GM21390 (cell line): ENCODE measurements at regions not wholly inside any gene's neighbourhood (a gene's known extent, or its start where the extent isn't known, plus 50 kb on each side); places are given as distances from the start of the nearest gene placed in this dataset.

Source experiments
- ATAC-seq: cut with Tn5 transposase; IDR thresholded peaks from one replicate; pipeline ENCODE4 v1.9.1; 2021; ENCODE audit not compliant: unreplicated experiment

DNA sequence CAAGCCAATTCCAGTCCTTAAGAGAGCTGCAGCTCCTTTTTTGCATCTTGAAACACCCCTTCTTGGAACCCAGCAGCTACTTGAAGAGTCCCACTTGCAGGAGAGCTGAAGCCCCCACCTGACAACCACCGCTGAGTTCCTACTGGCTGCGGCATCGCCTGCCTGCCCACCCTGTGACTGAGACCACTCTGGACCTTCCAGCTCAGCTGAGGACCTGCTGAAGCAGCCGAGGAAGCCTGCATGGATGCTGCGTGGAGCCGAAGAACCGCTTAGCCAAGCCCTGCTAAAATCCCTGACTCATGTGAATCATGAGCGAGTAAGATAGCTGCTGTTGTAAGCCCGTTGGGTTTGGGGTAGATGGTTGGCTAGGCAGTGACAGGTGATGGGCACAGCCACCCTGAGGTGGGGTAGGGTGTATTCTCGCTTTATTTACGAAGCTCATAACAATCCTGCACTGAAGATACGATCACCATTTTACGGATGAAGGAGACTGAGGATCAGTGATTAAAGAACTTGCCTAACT, 78.4 kb downstream of the INHBB start:
- ATAC-seq, result no peak

DNA sequence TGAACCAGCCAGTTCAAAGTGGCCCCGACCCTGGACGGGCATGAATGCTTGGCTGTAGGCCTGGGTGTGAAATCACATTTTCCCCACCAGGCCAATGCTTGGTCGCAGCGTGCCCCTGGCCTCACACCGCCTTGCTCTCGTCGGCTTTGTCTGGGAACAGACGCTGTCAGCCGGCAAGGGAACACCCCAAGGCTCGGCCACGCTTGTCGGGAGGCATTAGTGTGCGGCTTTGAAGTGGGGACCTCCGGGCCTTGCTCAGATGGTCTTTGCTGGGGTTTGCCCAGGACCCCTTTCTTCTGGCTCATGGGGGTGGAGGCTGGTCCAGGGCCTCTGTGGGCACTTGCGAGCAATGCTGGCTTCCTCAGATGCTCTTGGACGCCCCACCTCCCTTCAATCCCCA, 79.1 kb downstream of the INHBB start:
- no peak for ATAC-seq

DNA sequence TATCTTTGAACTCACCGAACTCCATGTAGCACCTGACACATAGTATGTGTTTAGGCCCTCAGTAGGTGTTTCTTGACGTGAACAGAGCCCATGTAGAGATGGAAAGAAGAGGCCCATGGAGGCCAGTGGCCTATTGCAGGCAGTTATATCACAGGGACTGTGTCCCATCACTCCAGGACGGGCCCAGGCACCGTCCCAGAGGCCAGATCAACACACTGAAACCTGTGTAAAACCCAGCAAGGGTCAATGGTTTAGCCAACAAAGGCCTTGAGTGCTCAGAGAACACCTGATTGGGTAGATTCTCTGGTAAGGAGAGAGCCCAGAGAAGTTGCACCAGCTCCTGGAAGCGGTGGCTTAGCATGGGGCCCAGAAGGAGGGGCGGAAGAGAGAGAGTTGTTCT, 82.8 kb downstream of the INHBB start:
- ATAC-seq, result no peak

DNA sequence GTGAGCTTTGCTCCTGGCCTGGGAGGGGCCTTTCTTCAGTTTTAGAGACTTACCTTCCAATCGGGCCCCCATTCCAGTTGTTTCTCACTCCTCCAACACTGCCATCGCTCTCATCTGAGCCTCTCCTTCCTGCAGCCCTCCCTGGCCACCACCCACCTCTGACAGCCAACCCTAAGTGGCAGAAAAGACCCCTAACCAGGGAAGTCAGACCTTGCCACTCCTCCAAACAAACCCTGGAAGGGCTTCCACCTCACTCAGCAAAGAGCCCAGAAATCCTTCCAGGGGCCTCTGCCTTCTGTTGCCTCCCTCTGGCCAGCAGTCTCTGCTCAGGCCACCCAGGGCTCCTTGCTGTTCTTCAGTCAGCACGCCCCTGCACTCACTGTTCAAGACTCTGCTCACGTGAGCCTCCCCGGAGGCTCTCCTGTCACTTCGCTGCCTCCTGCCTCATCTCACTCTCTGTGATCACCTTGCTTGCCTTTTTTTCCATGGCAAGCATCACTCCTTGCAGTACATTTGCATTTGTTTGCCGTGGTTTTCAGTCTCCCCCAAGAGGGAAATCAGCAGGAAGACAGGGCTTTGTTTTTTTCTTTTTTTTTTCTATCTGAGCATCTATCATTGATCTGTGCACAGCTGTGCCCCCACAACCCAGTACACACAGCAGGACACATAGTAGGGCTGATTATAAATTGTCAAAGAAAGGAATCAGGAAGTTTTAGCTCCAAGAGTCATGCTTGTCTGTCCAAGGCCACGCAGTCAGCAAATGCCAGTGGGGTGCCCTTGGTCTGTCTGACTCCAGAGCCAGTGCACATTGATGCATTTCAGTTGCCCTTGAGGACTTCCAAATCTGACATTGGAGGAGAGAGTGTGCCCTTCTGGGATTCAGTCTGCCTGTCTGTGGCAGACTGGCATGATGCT, 83.9 kb downstream of the INHBB start:
- ATAC-seq, result no peak

DNA sequence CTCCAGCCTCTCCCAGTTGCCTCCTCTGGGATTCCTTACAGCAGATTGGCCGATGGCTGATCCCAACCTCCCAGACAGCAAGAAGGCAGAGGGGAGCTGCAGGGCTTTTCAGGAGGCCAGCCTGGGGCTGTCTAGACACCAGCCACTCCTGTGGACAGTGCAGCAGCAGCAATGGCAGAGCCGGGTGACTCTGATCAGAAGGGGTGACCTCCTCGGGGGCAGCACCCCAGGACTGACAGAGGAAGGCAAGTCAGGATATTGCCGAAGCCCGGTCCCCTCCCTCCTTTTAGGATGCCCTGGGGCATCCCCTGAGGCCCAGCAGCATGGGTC, 84.5 kb downstream of the INHBB start:
- no peak for ATAC-seq

DNA sequence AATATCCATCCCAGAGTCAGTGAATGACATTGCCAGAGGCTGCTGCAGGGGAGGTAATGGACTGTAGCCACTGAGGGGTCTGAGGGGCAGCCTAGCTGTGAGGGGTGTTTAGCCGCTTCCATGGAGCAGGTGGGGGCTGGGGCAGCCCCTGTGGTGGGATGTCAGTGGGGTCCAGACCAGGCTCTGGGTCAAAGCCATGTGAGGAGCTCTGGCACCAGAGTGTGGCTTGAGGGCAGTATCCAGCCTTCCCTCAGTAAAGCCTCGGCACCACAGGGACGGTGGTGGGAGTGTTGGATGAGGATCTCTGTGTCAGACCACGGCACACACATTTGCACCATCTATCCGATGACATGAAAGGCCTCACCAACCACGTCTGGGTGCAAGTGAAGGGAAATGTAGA, 85.0 kb downstream of the INHBB start:
- ATAC-seq, result no peak

DNA sequence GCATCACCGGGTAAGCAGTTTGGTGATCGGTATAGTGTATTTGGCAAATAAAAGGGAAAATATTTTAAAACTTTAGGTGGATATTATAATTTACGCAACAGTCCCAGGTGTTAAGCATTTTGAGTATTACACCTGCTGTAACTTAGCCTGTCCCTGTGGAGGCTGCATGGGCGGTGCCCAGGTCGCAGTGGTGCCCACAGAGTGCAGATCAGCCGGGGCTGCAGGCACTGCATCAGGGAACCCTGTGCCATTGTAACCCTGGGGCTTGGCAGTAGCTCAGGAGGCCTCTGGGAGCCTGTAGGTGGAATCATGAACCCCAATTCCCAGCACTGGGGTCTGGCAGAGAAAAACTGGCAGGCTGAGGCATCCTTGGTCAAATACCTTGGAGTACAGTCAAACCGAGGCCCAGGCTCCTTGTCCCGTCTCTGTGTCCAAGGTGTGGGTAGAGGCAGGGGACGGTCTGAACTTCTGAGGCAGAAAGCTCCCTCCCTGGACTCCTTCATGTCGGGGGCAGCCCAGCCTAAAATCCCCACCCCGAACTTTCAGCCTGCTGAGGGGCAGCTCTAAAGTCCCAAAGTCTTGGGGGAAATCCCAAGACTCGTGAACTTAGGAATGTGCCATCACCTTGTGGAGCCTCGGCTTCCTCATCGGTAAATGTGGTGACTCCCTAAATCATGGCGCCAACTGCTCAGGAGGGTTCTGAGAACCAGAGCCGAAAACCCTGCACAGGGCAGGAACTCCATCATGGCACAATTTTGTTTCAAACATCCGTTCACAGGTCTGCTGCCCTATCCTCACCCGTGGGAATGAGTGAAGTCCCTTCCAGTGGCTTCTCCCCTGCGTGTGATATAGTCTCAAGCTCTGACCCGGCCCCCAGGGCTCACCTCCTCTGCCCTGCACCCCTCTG, 85.7 kb downstream of the INHBB start:
- ATAC-seq, result no peak

DNA sequence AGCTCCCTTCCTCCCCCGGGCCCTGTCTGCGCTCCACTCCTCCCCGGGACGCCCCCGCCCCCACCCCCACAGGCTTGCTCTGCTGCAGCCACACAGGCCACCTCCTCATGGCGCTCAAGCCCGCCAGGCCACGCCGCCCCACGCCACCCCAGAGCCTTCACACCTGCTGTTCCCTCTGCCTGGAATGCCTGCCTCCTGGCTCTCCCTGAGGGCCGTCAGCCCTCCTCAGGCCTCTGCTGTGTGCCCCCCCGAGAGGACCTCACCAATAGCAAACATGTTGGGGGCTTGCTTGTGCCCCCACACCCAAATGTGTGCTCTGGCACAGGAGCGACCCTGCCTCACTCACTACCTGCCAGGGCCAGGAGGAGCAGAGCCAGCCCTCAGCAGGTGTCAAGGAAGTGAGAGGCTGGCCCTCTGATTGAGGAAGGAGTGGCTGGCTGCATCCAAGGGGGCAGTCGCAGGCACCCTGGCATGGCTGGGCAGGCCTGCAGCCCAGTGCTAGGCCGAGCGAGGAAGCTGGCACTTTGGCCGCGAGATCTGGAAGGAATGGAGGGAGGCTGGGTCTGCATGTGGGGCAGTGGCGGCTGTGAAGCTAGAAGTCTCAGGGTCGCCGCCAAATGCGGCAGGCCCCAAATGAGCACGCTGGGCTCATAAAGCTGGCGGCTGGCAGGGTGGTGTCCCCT, 86.5 kb downstream of the INHBB start:
- ATAC-seq, result no peak

DNA sequence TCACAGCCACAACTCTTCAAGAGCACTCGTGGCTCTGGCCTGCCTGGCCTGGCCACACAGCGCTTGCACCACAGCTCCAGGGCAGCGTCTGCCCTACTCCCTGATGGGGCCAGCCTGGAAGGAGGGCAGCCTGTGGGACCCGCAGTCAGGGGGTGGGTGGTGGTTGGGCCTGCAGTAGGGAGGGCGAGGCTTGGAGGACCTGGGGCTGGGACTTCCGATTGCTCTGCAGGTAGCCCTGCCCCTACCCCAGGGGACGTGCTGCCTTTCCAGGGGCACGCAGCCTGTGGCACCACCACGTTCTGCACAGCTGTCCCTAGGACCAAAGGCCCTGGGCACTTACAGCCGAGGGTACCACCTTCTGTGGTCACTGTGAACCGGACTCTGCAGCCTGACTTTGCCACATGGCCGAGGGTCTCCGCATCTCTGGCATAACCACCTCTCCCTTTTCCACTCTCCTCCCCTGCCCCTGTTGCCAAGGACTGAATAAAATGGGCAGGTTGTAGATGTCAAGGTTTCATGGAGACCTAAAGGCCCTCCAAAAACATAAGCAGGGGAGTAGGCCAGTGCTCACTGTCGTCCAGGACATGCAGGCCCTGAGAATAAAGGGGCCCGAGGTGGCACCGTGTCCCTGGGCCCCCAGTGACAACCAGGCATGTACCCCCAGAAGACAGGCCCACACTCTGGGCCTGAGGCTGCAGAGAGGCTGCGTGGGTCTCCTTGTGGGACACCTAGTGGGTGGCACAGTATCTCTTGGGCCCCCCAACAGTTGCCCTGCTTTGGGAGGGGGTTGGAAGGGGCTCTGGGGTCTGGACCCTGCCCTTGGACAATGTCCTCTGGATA, 87.3 kb downstream of the INHBB start:
- ATAC-seq, result no peak

DNA sequence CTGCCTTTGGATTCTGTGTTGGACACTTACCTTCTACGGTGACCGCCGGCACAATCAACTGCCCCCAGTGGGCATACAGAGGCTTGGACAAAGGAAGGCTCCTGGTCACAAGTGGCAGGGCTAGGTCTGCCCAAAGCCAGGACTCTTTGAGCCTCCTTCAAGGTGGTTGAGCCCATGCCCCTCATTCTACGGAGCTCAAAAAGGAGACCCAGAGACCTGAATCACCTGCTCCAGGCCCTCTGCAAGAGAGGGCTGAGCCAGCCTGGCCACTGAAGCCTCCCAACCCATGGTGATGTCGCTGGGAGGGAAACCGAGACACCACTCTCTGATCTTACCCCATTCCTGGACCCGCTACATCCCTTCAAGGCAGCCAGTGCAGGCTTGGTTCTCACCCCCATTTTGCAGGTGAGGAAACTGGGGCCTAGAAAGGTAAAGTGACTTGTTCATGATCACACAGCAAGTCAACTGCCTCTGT, 87.9 kb downstream of the INHBB start:
- no peak for ATAC-seq

DNA sequence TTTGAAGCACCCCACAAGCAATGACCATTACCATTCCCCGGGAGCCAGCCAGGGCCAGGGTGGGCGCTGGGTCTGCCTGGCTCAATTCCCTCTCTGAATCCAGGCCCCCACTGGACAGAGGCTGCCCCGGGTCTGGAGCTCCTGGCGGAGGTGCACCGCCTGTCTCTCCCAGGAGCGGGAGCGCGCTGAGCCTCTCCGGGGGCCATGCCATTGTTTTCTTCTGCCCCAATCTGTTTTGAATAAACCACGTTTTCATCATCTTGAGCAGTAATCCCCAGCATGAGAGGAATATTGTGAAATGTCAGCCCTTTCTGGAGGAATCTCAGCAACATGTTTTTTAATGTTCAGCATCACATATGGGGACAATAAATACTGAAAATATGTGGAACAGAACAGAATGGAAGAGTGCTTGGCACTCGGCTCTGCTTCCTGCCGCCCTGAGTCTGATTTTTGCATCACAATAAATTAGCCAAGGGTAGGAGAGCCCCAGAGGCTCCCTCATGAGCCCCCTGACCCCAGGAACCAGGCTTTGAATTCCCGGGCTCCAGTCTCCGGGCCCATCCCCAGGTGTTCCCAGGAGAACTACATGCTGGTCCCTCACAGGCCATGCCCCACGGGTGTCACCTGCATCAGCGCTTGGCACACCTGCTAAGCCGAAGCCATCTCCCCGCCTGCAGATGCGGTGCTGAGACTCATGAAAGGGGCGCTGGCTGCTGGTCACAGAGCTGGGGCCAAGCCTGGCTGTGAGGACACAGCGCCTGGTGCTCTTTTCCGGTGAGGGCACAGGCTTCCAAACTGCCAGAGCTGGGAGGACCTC, 88.8 kb downstream of the INHBB start:
- no peak for ATAC-seq

DNA sequence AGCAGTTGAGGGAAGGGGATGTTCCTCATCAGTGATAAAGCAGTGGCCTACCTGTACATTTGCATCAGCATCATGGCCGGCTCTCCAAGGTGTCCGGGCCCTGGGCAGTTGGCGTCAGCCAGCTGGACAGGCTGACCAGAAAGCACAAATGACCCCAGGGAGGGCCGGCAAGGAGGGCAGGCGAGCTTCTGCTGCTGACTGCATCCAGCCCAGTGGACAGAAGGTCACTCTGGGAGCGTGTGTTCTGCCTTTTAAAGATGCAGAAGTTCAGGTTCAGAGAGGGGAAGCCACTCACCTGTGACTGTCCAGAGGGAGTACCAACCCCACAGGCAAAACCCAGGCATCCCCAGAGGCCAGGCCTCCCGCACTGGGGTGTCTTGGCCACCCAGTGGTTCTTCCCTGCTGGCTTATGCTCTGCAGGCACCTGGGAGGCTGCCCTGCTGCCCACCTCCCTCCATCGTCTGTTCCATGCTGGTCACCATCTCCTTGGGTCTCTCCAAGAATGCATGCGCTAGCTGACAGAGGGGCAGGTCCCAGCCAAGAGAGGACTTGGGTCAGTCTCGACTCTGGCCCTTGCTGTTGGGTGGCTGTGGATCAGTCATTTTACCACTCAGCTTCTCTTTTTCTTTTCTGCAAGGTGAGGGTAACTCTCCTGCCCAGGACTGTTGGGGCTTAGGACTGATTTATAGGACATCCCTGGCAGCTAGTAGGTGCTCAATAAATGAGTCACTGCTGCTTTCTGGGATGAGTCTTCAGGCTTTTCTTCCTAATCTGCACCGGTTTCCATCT, 89.9 kb downstream of the INHBB start:
- ATAC-seq, result no peak

DNA sequence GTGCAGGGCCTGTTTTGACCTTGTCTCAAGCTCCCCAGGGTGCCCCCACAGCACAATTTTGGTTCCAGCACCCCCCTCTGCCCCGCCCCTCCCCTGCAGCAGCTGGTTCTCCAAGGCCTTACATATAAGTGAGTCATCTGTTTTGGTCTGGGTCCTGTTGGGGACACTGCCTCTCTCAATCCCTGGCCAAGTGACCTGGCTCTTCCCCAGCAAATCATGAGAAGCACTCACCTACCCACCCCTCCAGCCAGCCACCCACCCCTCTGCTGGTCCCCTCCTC, 90.5 kb downstream of the INHBB start:
- no peak for ATAC-seq

DNA sequence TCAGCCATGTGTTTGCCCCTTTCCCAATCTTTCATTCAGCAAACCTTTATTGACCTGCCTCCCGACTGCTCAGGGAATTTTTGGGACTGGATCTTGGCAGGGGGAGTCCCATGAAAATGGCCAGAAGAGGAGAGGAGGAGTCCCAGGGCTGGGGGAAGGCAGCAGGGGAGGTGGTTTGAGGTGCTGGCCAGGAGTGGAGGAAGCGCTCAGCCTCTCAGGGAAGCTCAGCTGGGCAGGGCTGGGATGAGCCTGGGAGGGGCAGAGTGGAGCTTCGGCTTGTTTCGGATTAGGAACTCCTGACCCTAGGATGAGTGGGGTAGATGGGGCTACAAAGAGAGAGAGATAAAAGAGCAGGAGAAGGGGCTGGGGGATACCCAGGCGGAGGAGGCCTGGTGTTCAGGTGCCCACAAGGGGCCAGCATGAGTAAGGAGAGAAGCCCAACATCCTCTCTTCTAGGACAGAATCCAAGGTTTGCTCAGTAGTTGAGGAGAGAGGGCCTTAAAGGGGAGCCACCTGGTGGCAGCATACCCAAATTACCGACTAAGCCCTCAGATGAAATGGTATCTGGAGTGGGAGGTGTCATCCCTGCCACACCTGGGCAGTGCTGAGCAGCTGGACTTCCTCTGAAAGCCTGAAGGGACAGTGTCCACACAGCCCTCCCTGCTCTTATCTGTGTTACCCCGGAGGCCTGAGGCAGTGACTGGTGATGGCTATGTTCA, 91.1 kb downstream of the INHBB start:
- ATAC-seq, result no peak

DNA sequence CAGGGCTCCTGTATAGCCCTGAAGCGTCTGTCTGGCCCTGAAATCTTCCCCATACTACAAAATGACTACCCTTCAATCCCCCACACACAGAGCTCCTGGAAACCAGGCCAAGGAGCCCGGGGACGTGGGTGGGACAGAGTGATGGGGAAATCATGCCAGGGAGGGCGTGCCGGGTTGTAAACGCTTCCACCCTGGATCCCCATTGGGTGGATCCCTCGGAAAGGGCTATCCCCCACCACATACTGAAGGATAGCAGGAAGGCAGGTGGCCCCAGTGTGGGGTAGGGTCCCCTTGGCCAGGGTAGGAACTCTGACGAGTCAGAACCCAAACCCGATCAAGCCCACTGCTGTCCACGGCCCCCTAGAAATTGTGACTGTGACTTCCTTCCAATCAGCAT, 91.7 kb downstream of the INHBB start:
- ATAC-seq, result no peak

DNA sequence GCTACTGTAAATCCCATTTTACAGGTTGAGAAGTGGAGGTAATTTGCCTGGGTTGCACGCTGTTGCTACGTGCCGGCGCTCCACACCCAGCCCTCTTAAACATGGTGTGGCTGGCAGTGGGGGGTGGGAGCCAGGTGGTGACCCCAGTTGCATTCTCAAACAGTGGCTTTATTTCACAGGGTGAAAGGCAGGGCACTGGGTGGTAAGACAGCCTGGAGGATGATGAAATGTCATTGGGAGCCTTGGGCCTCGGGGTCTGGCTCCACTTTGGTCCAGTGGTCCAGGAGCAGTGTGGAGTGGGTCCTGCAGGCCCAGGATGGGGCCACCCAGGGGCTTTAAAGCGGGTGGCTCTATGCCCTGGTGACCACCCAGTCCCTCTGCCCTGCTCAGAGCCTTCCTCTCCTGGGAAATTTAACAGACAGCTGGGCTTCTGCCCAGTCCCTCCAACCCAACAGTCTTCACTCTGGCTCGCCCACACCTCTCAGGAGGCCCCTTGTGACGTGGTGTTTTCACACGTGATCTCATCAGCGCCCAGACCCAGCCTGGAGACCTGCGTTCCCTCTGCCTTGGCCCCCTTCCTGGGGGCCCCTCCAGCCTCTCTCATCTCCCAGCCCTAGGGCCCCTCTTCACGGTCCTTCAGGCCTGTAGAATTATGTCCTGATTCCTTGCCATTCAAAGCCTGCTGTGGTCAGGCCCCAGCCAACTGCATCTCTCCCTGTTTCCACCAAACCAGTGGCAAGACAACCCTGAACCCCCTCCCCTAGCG, 92.5 kb downstream of the INHBB start:
- ATAC-seq, result no peak

DNA sequence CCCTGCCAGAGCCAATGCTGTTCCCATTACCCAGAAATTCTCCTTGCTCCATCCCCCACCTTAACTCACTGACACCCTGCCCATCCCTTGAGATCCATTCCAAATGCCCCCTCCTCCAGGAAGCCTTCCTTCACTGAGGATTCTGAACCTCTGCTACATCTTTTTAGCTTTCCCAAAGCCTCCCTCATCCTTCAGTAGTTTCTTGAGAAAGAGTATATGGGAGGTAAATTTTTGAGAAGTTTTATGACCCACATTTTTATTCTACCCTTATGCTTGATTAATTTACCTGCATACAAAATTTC, 93.1 kb downstream of the INHBB start:
- ATAC-seq, result no peak
